GM19025 (cell line): ENCODE measurements at regions not wholly inside any gene's neighbourhood (a gene's known extent, or its start where the extent isn't known, plus 50 kb on each side); places are given as distances from the start of the nearest gene placed in this dataset.

Source experiments
- ATAC-seq: cut with Tn5 transposase; IDR thresholded peaks from one replicate; pipeline ENCODE4 v1.9.1; 2021; ENCODE audit warnings: mild to moderate bottlenecking, low read depth, moderate library complexity; ENCODE audit not compliant: unreplicated experiment

GRCh38 chrX:96615448-96615847, 69.2 kb upstream of the DIAPH2 start:
- no peak for ATAC-seq

- no peak for ATAC-seq
Observed at GRCh38 chrX:96619588-96619987, 65.1 kb upstream of the DIAPH2 start.

- no peak for ATAC-seq
Observed at GRCh38 chrX:96621811-96622210, 62.8 kb upstream of the DIAPH2 start.
